Panc1 (cell line): ENCODE measurements at regions not wholly inside any gene's neighbourhood (a gene's known extent, or its start where the extent isn't known, plus 50 kb on each side); places are given as distances from the start of the nearest gene placed in this dataset.

ENCODE experiments used
- ATAC-seq: fragments of 200-7000 bp; cut with Tn5 transposase; 2 replicates; pipeline ENCODE4 v1.9.1; 2020; ENCODE audit warnings: mild to moderate bottlenecking, moderate library complexity
- BruUV-seq: library from RNA; stranded (reverse); fragments of 400-500 nt; replicated peaks from 2 replicates; lab custom pipeline; 2021; lab: Mats Ljungman, UMichigan
- CTCF ChIA-PET: fragments of 300-600 bp; sonication (Branson Sonifier 250); formaldehyde crosslinking; loops from one replicate; lab custom pipeline; 2022; ENCODE audit warnings: antibody characterized with exemption; lab: Charles Lee
- POLR2A ChIA-PET: fragments of 300-600 bp; sonication (Branson Sonifier 250); formaldehyde crosslinking; loops from one replicate; lab custom pipeline; 2022; ENCODE audit warnings: antibody characterized with exemption; lab: Charles Lee
- DNase-seq: peaks from one replicate; pipeline ENCODE4 v3.0.0-alpha.2; 2010; ENCODE audit warnings: low read depth, low spot score
- H3K27ac ChIP-seq: 2 replicates; pipeline ENCODE4 v1.5.1; 2011; ENCODE audit warnings: mild to moderate bottlenecking, low read length, inconsistent platforms
- H3K27me3 ChIP-seq: fragments of 200-500 bp; sonication (Bioruptor generic); 2 replicates; pipeline ENCODE4 v1.6.0; 2014; ENCODE audit warnings: low read length, inconsistent platforms; ENCODE audit not compliant: control insufficient read depth, insufficient read depth
- H3K36me3 ChIP-seq: fragments of 200-500 bp; sonication (Bioruptor generic); 2 replicates; pipeline ENCODE4 v1.5.1; 2014; ENCODE audit warnings: inconsistent platforms, mild to moderate bottlenecking, low read length, moderate library complexity; ENCODE audit not compliant: control insufficient read depth, insufficient read depth
- H3K4me1 ChIP-seq: 2 replicates; pipeline ENCODE4 v1.5.1; 2011; ENCODE audit warnings: inconsistent platforms, mild to moderate bottlenecking, low read length, moderate library complexity; ENCODE audit not compliant: control insufficient read depth, insufficient read depth
- H3K4me3 ChIP-seq, 2 experiments: 2 replicates each; pipeline ENCODE4 v1.5.1; 2011 to 2012; ENCODE audit warnings: low read depth in 2 of 2, low read length in 2 of 2, mild to moderate bottlenecking in 2 of 2, inconsistent platforms in 1 of 2, moderate library complexity in 1 of 2
- H3K9me3 ChIP-seq: fragments of 200-500 bp; sonication (Bioruptor generic); 2 replicates; pipeline ENCODE4 v1.5.1; 2014; ENCODE audit warnings: low read depth, mild to moderate bottlenecking, inconsistent platforms, low read length, moderate library complexity; ENCODE audit not compliant: control insufficient read depth, insufficient read depth
- POLR2AphosphoS5 ChIP-seq: IDR thresholded peaks from 2 replicates; pipeline ENCODE4 v1.6.1; 2012; ENCODE audit warnings: mild to moderate bottlenecking, low read depth, low read length, moderate library complexity
- SIN3A ChIP-seq: IDR thresholded peaks from 2 replicates; pipeline ENCODE4 v1.6.1; 2012; ENCODE audit warnings: low read depth, mild to moderate bottlenecking, low read length, moderate library complexity, borderline replicate concordance; ENCODE audit not compliant: insufficient read depth
- TCF7L2 ChIP-seq: IDR thresholded peaks from 2 replicates; pipeline ENCODE4 v1.6.1; 2011; ENCODE audit warnings: mild to moderate bottlenecking, low read depth, low read length, inconsistent platforms
- in situ Hi-C: cut with HindIII; loops from 2 replicates; pipeline ENCODE4 v1.10.0; 2016; ENCODE audit warnings: low sequenced_read_pairs, low pct_unique_long_range_greater_than_20kb
- intact Hi-C: fragments of 100-400 bp; cut with micrococcal nuclease; formaldehyde crosslinking; loops from one replicate; pipeline ENCODE4 v1.10.0; 2022; ENCODE audit not compliant: unreplicated experiment
- TF ChIP-seq, protein P1 (sequence below): fragments of 450-650 bp; IDR thresholded peaks from 2 replicates; pipeline ENCODE4 v1.5.1; 2017; ENCODE audit warnings: mild to moderate bottlenecking
- TF ChIP-seq, protein P2 (sequence below), 2 experiments: IDR thresholded peaks; 2 replicates each; pipeline ENCODE4 v1.6.1; 2011 to 2012; ENCODE audit warnings: low read depth in 2 of 2, control low read depth in 1 of 2, low read length in 1 of 2, mild to moderate bottlenecking in 1 of 2, moderate library complexity in 1 of 2; ENCODE audit not compliant: insufficient read depth in 1 of 2

DNA sequence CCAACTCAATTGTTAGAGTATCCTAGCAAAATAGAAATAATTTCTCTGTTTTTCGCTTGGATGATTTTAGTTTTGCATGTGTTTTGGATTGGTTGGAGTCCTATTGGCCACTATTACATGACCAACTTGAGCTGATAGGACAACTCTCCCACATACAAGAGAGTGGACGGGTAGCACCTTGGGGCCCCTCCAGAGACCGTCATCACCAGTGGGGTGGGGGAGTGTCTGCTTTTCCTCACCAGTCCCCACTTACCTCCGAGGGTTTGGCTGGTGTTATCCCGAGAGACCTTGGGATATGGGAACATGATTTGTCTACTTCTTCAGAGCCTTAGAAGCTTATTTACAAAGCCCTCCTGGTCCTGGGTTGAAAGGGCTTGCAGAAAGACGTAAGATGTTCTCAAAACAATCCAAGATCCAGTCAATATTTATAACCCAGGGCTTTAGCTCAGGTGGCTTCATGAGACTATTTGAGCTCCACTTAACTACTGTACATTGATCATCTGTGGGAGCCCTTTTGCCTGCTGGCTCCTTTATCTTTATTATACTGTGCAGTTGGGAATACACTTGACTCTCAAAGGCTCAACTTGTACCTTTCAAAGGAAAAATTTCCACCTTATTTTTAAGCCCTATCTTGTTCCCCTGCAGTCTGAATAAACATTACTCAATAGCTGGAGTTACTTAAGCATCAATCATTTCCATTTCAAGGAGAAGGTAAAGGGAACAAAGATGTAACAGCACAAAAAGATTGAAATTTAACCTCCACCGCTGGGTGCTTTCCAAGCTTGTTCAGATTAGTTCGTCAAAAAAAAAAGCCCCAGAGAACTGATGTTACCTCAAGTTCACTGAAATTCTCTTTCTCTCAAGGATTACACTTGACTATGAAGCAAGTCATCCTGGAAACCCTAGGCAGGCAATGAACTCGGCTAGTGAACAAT lies 119.7 kb downstream of the WDR11 start:
- no TSS peak for BruUV-seq
- no peak for DNase-seq
- ATAC-seq = no peak
- H3K9me3 ChIP-seq = 0 out of 2 replicates have a peak, but pooled peaks cover 3% of the 10 kb centered on the region
- no peaks in the 10 kb centered on the region; the same call in 1 of the 2 replicates for H3K27me3 ChIP-seq
- no peak for TF ChIP-seq TCF7L2
- TF ChIP-seq POLR2AphosphoS5 = no peak
- TF ChIP-seq SIN3A = no peak
- TF ChIP-seq, protein P1, sequence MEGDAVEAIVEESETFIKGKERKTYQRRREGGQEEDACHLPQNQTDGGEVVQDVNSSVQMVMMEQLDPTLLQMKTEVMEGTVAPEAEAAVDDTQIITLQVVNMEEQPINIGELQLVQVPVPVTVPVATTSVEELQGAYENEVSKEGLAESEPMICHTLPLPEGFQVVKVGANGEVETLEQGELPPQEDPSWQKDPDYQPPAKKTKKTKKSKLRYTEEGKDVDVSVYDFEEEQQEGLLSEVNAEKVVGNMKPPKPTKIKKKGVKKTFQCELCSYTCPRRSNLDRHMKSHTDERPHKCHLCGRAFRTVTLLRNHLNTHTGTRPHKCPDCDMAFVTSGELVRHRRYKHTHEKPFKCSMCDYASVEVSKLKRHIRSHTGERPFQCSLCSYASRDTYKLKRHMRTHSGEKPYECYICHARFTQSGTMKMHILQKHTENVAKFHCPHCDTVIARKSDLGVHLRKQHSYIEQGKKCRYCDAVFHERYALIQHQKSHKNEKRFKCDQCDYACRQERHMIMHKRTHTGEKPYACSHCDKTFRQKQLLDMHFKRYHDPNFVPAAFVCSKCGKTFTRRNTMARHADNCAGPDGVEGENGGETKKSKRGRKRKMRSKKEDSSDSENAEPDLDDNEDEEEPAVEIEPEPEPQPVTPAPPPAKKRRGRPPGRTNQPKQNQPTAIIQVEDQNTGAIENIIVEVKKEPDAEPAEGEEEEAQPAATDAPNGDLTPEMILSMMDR = no peak
- TF ChIP-seq, protein P2, sequence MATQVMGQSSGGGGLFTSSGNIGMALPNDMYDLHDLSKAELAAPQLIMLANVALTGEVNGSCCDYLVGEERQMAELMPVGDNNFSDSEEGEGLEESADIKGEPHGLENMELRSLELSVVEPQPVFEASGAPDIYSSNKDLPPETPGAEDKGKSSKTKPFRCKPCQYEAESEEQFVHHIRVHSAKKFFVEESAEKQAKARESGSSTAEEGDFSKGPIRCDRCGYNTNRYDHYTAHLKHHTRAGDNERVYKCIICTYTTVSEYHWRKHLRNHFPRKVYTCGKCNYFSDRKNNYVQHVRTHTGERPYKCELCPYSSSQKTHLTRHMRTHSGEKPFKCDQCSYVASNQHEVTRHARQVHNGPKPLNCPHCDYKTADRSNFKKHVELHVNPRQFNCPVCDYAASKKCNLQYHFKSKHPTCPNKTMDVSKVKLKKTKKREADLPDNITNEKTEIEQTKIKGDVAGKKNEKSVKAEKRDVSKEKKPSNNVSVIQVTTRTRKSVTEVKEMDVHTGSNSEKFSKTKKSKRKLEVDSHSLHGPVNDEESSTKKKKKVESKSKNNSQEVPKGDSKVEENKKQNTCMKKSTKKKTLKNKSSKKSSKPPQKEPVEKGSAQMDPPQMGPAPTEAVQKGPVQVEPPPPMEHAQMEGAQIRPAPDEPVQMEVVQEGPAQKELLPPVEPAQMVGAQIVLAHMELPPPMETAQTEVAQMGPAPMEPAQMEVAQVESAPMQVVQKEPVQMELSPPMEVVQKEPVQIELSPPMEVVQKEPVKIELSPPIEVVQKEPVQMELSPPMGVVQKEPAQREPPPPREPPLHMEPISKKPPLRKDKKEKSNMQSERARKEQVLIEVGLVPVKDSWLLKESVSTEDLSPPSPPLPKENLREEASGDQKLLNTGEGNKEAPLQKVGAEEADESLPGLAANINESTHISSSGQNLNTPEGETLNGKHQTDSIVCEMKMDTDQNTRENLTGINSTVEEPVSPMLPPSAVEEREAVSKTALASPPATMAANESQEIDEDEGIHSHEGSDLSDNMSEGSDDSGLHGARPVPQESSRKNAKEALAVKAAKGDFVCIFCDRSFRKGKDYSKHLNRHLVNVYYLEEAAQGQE (IDR thresholded peaks at IDR 0.05; ENCODE audit: insufficient read depth in 1 of 2, low read depth in 2 of 2, low read length in 1 of 2) = no peak
- no peak overlapping the region for H3K27ac ChIP-seq
- CTCF ChIA-PET = no interaction called here
- no peaks in the 10 kb centered on the region for H3K4me1 ChIP-seq
- H3K4me3 ChIP-seq = no peak overlapping the region
- in situ Hi-C loops = no loop called here
- intact Hi-C loops = no loop called here
- POLR2A ChIA-PET = no interaction called here
- no peaks in the 10 kb centered on the region for H3K36me3 ChIP-seq

DNA sequence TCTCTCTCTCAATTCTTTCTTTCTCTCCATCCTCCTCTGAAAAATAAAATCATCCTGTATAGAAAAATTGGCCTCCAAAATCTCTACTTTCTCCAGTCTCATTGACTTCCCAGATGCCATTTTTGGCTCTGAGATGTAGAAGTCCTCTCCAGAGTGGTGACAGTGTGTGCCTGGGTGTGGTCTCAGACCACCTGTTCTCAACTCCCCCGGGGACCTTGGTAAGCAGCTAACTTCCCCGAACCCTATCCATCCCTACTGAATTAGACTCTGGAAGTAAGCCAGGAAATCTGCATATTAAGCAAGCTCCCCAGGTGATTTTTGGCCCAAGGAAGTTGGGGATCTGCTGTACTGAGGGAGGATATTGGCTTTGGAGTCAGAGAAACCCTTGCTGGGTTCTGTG lies 120.5 kb downstream of the WDR11 start:
- POLR2A ChIA-PET = no interaction called here
- no peak overlapping the region for H3K4me3 ChIP-seq
- no peak for ATAC-seq

More for the DNA sequence above, 120.5 kb downstream of the WDR11 start:
- no peak overlapping the region for H3K27ac ChIP-seq
- CTCF ChIA-PET = no interaction called here
- 0 out of 2 replicates have a peak, but pooled peaks cover 3% of the 10 kb centered on the region for H3K9me3 ChIP-seq
- H3K27me3 ChIP-seq = no peaks in the 10 kb centered on the region; the same call in 1 of the 2 replicates
- no peak for DNase-seq
- in situ Hi-C loops (no loop called here), intact Hi-C loops (no loop called here)
- no peaks in the 10 kb centered on the region for H3K36me3 ChIP-seq
- TF ChIP-seq SIN3A = no peak
- TF ChIP-seq, protein P2 (IDR thresholded peaks at IDR 0.05; ENCODE audit: insufficient read depth in 1 of 2, low read depth in 2 of 2, low read length in 1 of 2) = no peak
- TF ChIP-seq, protein P1 = no peak
- TF ChIP-seq TCF7L2 = no peak
- no peak for TF ChIP-seq POLR2AphosphoS5
- no peaks in the 10 kb centered on the region for H3K4me1 ChIP-seq
- BruUV-seq = no TSS peak
